ENCODE measurements at regions not wholly inside any gene's neighbourhood (a gene's known extent, or its start where the extent isn't known, plus 50 kb on each side); places are given as distances from the start of the nearest gene placed in this dataset.
"Not testable (repeated sequence)": the region's sequence is repeated elsewhere in the genome, so short reads cannot be mapped to it uniquely, and the experiment has no call there.

GRCh38 chr4:18440527-18441202, 419.1 kb upstream of the LCORL start:
- DNase-seq (ENCODE audit: low read depth), result no peak

GRCh38 chr4:18439311-18439710, 417.8 kb upstream of the LCORL start:
- no peak for DNase-seq (ENCODE audit: low read depth)

GRCh38 chr4:18435781-18436180, 414.2 kb upstream of the LCORL start:
- no peak for DNase-seq (ENCODE audit: low read depth)

GRCh38 chr4:18422685-18423084, 401.1 kb upstream of the LCORL start:
- no peak for DNase-seq (ENCODE audit: low read depth)

- DNase-seq (ENCODE audit: low read depth), result no peak
Measured at GRCh38 chr4:18421519-18421918, 400.0 kb upstream of the LCORL start.

- no peak for DNase-seq (ENCODE audit: low read depth)
Measured at GRCh38 chr4:18419780-18420179, 398.2 kb upstream of the LCORL start.

GRCh38 chr4:18418195-18418898, 396.8 kb upstream of the LCORL start:
- DNase-seq (ENCODE audit: low read depth), result not testable (repeated sequence)

GRCh38 chr4:18417651-18418050, 396.1 kb upstream of the LCORL start:
- DNase-seq (ENCODE audit: low read depth), result not testable (repeated sequence)

- DNase-seq (ENCODE audit: low read depth), result no peak
Measured at GRCh38 chr4:18406264-18406663, 384.7 kb upstream of the LCORL start.

- no peak for DNase-seq (ENCODE audit: low read depth)
Measured at GRCh38 chr4:18405054-18405453, 383.5 kb upstream of the LCORL start.

- DNase-seq (ENCODE audit: low read depth), result no peak
Measured at GRCh38 chr4:18404642-18405041, 383.1 kb upstream of the LCORL start.

GRCh38 chr4:18403327-18403726, 381.8 kb upstream of the LCORL start:
- no peak for DNase-seq (ENCODE audit: low read depth)

GRCh38 chr4:18401868-18402267, 380.3 kb upstream of the LCORL start:
- no peak for DNase-seq (ENCODE audit: low read depth)

- no peak for DNase-seq (ENCODE audit: low read depth)
Measured at GRCh38 chr4:18401425-18401824, 379.9 kb upstream of the LCORL start.

GRCh38 chr4:18398661-18399060, 377.1 kb upstream of the LCORL start:
- DNase-seq (ENCODE audit: low read depth), result no peak

GRCh38 chr4:18397681-18398390, 376.3 kb upstream of the LCORL start:
- no peak for DNase-seq (ENCODE audit: low read depth)

- DNase-seq (ENCODE audit: low read depth), result no peak
Measured at GRCh38 chr4:18394656-18395055, 373.1 kb upstream of the LCORL start.

GRCh38 chr4:18391354-18391728, 369.8 kb upstream of the LCORL start:
- no peak for DNase-seq (ENCODE audit: low read depth)

- DNase-seq (ENCODE audit: low read depth), result no peak
Measured at GRCh38 chr4:18390655-18391353, 369.2 kb upstream of the LCORL start.

GRCh38 chr4:18389115-18389514, 367.6 kb upstream of the LCORL start:
- DNase-seq (ENCODE audit: low read depth), result no peak

GRCh38 chr4:18388039-18388438, 366.5 kb upstream of the LCORL start:
- DNase-seq (ENCODE audit: low read depth), result no peak

- no peak for DNase-seq (ENCODE audit: low read depth)
Measured at GRCh38 chr4:18381186-18381585, 359.6 kb upstream of the LCORL start.

GRCh38 chr4:18369561-18369960, 348.0 kb upstream of the LCORL start:
- no peak for DNase-seq (ENCODE audit: low read depth)

Measured in stimulated activated CD8-positive, alpha-beta memory T cell treated with anti-CD3 and anti-CD28 coated beads, Interleukin-4, amount 100 ng/mL, for 24 hours (primary cell).